HAP-1 (cell line): ENCODE measurements at regions not wholly inside any gene's neighbourhood (a gene's known extent, or its start where the extent isn't known, plus 50 kb on each side); places are given as distances from the start of the nearest gene placed in this dataset.

Experiments used
- DNase-seq, 2 experiments: peaks; one replicate each; pipeline ENCODE4 v3.0.0-alpha.2; 2016 to 2020; ENCODE audit warnings: low spot score in 2 of 2
- H3K27me3 ChIP-seq: fragments of 250-450 bp; sonication (Bioruptor Pico); 2 replicates; pipeline ENCODE4 v1.5.1; 2020; ENCODE audit warnings: low read depth, mild to moderate bottlenecking, moderate library complexity
- H3K36me3 ChIP-seq: fragments of 250-450 bp; sonication (Bioruptor Pico); replicated peaks from 2 replicates; pipeline ENCODE4 v1.5.1; 2020; ENCODE audit warnings: mild to moderate bottlenecking
- H3K4me1 ChIP-seq: fragments of 250-450 bp; sonication (Bioruptor Pico); 2 replicates; pipeline ENCODE4 v1.5.1; 2020; ENCODE audit warnings: mild to moderate bottlenecking
- H3K4me3 ChIP-seq: fragments of 250-450 bp; sonication (Bioruptor Pico); 2 replicates; pipeline ENCODE4 v1.5.1; 2020; ENCODE audit warnings: mild to moderate bottlenecking, moderate library complexity
- H3K9me3 ChIP-seq: fragments of 250-450 bp; sonication (Bioruptor Pico); 2 replicates; pipeline ENCODE4 v1.5.1; 2020; ENCODE audit warnings: mild to moderate bottlenecking, moderate library complexity
- in situ Hi-C: fragments of 300-500 bp; cut with MboI; formaldehyde crosslinking; loops from 3 replicates; pipeline ENCODE4 v1.14.3; 2020; ENCODE audit warnings: low sequenced_read_pairs, inconsistent platforms, mixed read lengths

DNA sequence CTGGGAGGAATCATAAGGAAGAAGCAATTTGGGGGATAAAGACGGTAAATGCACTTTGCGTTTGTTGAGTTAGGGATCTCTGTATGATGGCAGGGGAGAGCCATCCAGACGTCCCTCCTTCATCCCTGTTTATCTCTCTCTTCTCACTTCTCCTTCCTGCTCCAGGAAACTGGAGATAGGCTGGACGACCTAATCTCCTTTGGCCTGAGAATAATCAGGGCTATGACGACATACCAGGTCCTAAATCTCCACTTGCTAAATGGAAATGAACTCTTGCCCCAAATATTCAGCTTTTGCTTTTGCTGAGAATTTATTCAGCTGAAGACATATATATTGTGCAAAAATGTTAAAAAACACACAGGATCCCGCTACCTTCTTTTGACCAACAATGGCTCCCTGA lies 182.9 kb upstream of the INHBA start:
- no peak overlapping the region for H3K4me3 ChIP-seq

DNA sequence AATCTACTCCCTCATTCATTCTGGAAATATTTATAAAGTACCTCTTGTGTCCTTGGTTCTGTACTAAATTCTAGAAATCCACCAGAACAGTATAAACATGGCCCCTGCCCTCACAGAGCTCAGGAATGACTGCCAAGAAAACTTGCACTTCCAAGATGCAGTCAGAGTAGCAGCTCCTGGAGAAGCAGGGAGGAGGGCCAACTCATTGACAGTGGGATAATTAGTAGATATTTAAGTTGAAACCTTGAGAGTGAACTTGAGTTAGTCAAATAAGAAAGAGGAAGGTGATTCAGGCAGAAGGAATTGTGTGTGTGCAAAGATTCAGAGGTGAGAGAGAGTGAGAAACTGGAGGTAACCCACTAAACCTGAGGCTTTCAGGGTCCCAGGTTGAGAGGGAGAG lies 182.2 kb upstream of the INHBA start:
- no peaks in the 10 kb centered on the region; the same call in 1 of the 2 replicates for H3K9me3 ChIP-seq
- in situ Hi-C loops = no loop called here

More for the DNA sequence above, 182.9 kb upstream of the INHBA start:
- no peaks in the 10 kb centered on the region for H3K4me1 ChIP-seq
- no peaks in the 10 kb centered on the region for H3K36me3 ChIP-seq
- DNase-seq = no peak
- no peaks in the 10 kb centered on the region; the same call in 1 of the 2 replicates for H3K9me3 ChIP-seq
- in situ Hi-C loops = no loop called here
- H3K27me3 ChIP-seq = no peaks in the 10 kb centered on the region

DNA sequence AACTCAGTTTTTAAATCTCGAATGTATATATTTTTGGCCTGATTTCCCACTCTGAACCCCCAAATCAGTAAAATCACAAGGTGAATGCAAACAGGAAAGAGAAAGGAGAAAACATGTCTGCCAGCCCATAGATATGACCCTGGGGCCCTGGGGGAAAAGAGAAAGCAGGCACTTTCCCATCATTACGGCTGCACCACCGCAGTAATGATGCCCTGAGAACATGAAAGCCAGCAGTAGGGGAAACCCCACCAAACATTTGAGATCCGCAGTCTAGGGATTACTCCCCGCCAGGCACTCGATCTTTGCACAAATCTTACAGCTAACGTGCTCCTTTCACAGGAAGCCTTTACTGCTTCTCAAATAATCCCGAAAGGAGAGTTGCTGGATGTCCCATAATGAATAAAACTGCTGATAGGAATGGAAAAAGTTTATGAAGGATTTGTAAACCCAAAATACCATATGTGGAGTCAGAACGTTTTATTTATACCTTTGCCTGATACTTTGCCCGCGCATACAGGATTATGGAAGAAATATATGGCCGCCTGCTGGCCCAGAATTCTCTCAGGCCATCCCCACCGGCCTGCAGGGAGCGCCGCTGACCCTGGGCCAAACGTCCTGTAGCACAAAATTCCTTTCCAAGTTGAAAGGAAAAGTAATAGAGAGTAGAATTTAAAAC lies 180.0 kb upstream of the INHBA start:
- no peak for DNase-seq
- no peaks in the 10 kb centered on the region for H3K27me3 ChIP-seq
- no peaks in the 10 kb centered on the region for H3K9me3 ChIP-seq
- no peaks in the 10 kb centered on the region for H3K4me1 ChIP-seq
- no peaks in the 10 kb centered on the region for H3K36me3 ChIP-seq
- no peak overlapping the region for H3K4me3 ChIP-seq
- in situ Hi-C loops = no loop called here

More for the DNA sequence above, 182.2 kb upstream of the INHBA start:
- no peaks in the 10 kb centered on the region for H3K36me3 ChIP-seq
- no peaks in the 10 kb centered on the region for H3K4me1 ChIP-seq
- DNase-seq = no peak
- no peak overlapping the region for H3K4me3 ChIP-seq
- no peaks in the 10 kb centered on the region for H3K27me3 ChIP-seq

DNA sequence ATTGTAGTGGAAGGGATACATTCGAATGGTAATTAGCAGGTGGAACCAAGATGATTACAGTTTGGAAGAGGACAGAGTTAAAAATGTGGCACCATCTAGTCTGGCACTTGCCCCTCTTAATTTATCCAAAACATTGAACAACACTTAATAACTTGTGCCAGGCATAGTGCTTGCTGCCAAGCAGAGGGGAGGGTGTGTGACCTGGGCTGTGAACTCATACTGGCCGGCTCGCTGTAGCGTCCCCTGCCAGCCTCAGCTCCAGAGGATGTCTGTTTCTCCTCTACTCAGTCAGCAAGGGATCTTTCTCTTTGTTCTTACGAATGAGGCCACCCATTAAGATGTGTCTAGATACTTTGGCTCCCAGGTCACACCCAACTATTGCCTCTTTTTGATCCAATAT lies 179.4 kb upstream of the INHBA start:
- Histone ChIP-seq H3K4me1 (no peaks in the 10 kb centered on the region), H3K36me3 (no peaks in the 10 kb centered on the region), H3K9me3 (no peaks in the 10 kb centered on the region), H3K27me3 (no peaks in the 10 kb centered on the region), H3K4me3 (no peak overlapping the region)
- DNase-seq = no peak
- in situ Hi-C loops = no loop called here

DNA sequence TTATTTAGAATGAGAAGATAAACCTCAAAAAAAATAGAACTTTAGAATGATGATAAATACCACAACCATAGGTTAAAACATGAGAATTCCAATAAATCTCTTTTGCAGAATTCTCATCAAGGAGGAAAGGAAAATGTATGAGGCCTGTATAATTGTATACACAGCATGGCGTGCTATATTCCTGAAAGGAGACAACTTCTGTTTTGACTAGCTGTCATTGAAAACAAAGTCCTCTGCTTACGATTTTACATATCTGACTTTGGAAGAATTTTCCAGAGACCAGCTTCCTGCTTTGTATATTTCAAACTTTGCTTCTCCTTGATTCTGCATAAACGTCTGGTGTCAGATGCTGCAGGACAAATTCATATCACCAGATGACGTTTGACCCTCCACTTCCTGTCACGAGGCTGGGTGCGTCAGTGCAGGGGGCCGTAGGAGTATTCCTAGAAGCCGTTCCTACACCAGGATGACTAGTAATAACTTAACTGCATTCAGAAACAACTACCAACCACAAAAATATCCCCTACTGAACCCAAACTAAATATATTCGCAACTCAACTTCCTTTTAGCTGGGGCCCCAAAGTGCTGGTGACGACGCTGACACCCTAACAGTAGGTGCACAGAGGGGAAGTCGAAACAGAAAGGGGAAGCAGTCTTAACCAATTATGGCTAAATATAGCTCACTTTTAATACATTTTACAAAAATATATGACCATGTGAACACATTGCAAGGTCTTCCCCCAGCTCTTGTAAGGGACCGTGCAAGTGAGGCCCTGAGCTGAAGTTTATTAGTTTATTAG lies 178.6 kb upstream of the INHBA start:
- in situ Hi-C loops = no loop called here
- H3K9me3 ChIP-seq = no peaks in the 10 kb centered on the region
- no peak for DNase-seq
- no peak overlapping the region for H3K4me3 ChIP-seq
- H3K4me1 ChIP-seq = no peaks in the 10 kb centered on the region
- no peaks in the 10 kb centered on the region for H3K27me3 ChIP-seq
- no peaks in the 10 kb centered on the region for H3K36me3 ChIP-seq

DNA sequence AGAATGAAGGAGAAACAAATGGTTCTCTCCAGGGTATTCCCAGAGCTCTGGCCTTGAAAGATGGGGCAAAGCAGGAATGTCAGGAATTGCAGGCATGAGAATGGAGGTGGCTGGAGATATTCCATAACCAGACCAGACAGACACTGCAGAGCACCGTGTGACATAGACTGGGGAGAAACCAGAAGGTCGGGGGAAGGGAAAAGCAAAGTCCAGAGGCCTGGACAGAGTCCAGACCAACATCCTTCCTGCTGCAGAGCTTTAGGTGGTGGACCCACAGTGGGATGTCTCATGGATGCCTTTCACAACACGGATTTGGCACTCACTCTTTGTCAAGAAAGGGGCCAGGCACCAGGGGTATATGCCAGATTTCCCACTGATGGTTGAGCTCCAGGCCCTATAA lies 177.2 kb upstream of the INHBA start:
- Histone ChIP-seq H3K4me3 (no peak overlapping the region), H3K27me3 (no peaks in the 10 kb centered on the region), H3K4me1 (no peaks in the 10 kb centered on the region), H3K9me3 (no peaks in the 10 kb centered on the region), H3K36me3 (no peaks in the 10 kb centered on the region)
- in situ Hi-C loops = no loop called here
- no peak for DNase-seq

DNA sequence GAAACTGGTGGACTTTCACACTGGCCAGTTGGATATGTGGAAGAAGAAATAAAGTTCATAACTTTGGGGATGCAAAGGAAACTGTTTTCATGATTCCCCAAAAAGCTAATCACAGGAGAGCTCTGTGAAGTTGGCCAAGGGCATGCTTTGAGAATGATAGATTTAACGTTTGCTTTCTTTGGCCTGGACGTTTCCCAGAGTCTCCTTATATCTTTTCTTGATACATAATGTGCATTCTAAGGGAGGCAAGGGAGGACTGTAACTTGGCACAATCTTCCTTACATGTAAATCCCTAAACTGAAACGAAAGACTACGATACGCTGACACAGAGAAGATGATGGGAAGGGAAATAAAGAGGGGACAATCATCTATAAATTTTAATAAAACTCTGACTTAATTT lies 176.5 kb upstream of the INHBA start:
- H3K4me3 ChIP-seq = no peak overlapping the region
- in situ Hi-C loops = no loop called here
- no peaks in the 10 kb centered on the region for H3K36me3 ChIP-seq
- no peak for DNase-seq
- H3K27me3 ChIP-seq = no peaks in the 10 kb centered on the region
- no peaks in the 10 kb centered on the region for H3K9me3 ChIP-seq
- no peaks in the 10 kb centered on the region for H3K4me1 ChIP-seq

DNA sequence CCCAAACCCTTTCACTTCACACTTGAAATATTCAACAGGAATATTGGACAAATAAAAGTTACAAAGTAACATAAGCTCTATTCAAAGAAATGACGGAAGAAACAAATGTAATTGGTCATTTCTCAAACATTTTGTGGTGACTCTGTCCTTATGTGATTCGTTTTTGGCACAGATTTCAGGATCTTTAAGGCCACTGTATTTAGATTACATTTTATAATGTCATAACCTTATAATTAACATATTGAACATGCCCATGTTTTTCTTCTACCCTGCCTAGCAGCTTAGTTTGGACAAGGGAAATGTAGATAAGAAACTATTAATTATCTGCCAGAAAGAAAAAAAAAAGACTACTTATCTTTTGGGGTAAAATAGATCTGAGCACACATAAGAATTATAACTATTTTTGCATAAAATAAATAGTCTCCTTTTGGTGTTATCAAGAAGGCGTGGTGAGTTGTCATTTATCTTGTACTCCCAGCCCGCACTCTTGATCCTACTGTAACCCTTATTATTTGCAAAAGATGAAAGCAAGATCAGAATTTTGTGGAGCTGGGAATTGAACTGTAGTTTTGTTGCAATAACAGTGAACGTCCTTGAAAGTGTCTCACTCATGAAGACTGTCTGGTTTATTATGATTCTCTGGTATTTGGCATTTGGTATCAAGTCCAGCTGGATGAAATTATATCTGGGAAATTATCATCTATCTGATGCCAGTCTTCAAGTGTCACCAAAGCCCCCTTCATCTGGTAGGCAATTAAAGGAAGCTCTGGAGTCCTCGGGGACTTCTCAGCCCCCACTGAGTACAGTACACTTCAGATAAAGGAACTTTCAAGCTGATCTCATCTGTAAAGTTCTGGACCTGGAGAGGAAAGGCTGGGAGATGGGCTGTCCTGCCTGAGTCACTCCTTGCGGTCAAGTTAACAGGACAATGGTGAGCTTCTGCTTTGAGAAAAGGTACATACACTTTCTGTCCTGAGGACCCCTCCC lies 175.7 kb upstream of the INHBA start:
- in situ Hi-C loops = no loop called here
- H3K4me1 ChIP-seq = no peaks in the 10 kb centered on the region

DNA sequence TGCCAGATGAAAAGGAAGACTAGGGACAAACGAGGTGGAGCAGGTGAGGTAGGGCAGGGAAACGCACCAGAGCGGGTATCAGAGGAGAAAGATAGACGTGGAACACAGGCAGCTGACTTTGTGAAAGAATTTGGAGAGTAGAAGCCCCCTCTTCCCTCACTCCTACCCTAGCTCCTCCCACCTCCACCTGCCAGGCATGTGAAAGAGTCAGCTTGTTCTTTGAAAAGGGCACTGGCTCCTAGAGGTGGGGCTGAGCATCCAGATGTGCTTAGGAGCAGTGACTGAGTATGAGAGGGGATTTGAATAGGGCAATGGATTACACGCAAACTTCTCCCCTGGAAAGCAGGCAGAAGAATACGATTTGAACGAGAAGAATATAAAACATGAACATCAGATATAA lies 174.2 kb upstream of the INHBA start:
- no peaks in the 10 kb centered on the region for H3K36me3 ChIP-seq
- DNase-seq = no peak
- no peaks in the 10 kb centered on the region for H3K27me3 ChIP-seq
- H3K4me1 ChIP-seq = no peaks in the 10 kb centered on the region; the same call in 1 of the 2 replicates
- no peak overlapping the region for H3K4me3 ChIP-seq
- no peaks in the 10 kb centered on the region for H3K9me3 ChIP-seq
- in situ Hi-C loops = no loop called here

More for the DNA sequence above, 175.7 kb upstream of the INHBA start:
- Histone ChIP-seq H3K36me3 (no peaks in the 10 kb centered on the region), H3K9me3 (no peaks in the 10 kb centered on the region), H3K27me3 (no peaks in the 10 kb centered on the region), H3K4me3 (no peak overlapping the region)
- no peak for DNase-seq

DNA sequence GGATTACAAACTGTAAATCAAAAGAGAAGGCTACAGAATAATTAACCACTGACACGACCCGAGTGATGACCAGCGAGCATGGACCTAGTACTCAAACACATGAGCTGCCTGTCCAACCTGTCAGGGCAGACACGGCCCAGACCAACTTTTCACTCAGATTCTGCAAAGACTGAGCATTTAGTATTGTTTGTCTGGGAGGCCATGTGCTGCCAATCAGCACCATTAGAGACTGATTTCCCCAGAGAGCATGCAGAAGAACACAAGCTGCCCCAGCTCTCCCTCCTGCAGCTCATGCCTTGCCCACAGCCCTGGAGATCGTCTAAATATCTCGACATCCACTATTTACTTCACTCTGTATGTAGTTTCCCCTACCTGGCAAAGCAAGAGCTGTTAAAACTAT lies 172.6 kb upstream of the INHBA start:
- Histone ChIP-seq H3K36me3 (no peaks in the 10 kb centered on the region), H3K27me3 (no peaks in the 10 kb centered on the region; the same call in 1 of the 2 replicates), H3K4me1 (no peaks in the 10 kb centered on the region; the same call in 1 of the 2 replicates), H3K4me3 (no peak overlapping the region), H3K9me3 (no peaks in the 10 kb centered on the region)
- in situ Hi-C loops = no loop called here
- no peak for DNase-seq

DNA sequence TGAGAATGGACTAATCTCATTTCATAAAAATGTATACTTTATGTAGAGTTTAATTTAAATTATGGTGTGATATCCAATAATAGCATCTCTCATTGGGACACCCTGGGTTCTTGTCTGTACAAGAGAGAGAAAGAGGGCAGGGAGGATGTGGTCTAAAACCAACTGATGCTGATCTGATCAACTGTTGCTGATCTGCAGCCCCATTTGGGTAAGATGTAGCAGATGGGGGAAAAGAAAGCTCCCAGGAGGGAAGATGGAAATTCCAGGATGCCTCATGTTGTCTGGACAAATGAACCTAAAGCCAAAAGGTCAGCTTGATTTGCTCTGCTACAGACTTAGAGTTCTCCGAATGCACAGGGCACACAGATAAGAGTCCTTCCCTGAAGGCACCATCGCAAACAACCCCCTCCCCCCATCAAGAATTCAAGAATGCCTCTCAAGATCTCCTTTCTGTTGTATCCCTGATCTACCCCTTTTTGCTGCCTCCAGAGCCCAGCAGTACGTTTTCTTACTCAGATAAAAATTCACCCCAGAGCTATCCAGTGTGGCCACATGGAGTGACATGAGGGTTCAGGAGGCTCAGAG lies 171.4 kb upstream of the INHBA start:
- in situ Hi-C loops = no loop called here
- Histone ChIP-seq H3K27me3 (no peaks in the 10 kb centered on the region; the same call in 1 of the 2 replicates), H3K36me3 (no peaks in the 10 kb centered on the region), H3K4me1 (no peaks in the 10 kb centered on the region; the same call in 1 of the 2 replicates), H3K4me3 (no peak overlapping the region), H3K9me3 (no peaks in the 10 kb centered on the region)
- no peak for DNase-seq

DNA sequence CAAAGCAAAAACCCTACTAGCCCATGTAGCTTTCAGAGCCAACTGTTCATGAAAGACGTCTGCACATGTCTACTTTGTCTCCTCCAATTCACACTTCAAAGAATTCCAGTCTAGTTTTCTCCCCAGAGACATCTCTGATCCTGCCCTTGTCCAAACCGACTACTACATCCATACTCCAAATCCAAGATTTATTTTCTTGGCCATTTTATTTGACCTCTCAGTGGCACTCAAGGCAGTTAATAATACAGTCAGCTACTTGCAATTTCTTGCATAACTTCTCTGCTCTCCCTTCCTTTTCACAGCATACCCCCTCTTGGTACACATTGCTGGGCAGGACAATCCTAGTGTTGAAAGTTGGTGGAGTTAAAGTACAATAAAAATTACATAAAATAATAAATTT lies 170.9 kb upstream of the INHBA start:
- Histone ChIP-seq H3K27me3 (no peaks in the 10 kb centered on the region; the same call in 1 of the 2 replicates), H3K36me3 (no peaks in the 10 kb centered on the region), H3K4me3 (no peak overlapping the region), H3K4me1 (no peaks in the 10 kb centered on the region; the same call in 1 of the 2 replicates), H3K9me3 (no peaks in the 10 kb centered on the region)
- in situ Hi-C loops = no loop called here
- DNase-seq = no peak

DNA sequence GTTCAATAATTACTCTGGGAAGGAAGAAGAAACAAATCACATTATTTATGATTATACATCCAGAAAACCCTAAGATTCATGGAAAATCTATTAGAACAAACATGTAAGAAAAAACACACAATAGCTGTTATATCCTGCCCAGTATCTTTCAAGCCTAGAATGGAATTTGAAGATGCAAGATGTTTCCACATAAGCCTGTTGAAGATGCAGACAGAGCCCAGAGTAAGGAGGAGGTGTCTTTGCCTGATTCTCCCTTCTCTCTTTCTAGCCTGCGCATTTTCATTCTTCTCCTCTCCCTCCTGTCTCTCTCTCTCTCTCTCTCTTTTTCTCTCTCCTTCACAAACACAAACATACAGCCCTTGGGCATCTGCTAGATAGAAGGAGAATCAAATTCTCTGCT lies 170.1 kb upstream of the INHBA start:
- in situ Hi-C loops = no loop called here

More for the DNA sequence above, 170.1 kb upstream of the INHBA start:
- Histone ChIP-seq H3K27me3 (no peaks in the 10 kb centered on the region; the same call in 1 of the 2 replicates), H3K9me3 (no peaks in the 10 kb centered on the region), H3K4me3 (no peak overlapping the region), H3K4me1 (no peaks in the 10 kb centered on the region; the same call in 1 of the 2 replicates), H3K36me3 (no peaks in the 10 kb centered on the region)
- no peak for DNase-seq
